Stimulated activated CD8-positive, alpha-beta memory T cell treated with anti-CD3 and anti-CD28 coated beads, Interleukin-15, amount 100 ng/mL, for 48 hours (primary cell): ENCODE measurements at regions not wholly inside any gene's neighbourhood (a gene's known extent, or its start where the extent isn't known, plus 50 kb on each side); places are given as distances from the start of the nearest gene placed in this dataset.
"Not testable (repeated sequence)": the region's sequence is repeated elsewhere in the genome, so short reads cannot be mapped to it uniquely, and the experiment has no call there.

Experiments
- DNase-seq, 2 donors: peaks; one replicate each; pipeline ENCODE4 v3.0.0-alpha.2; 2020; ENCODE audit warnings: low read depth in 2 of 2

- DNase-seq: not testable (repeated sequence)
Observed at GRCh38 chr9:42325561-42325960, 142.1 kb downstream of the SPATA31A6 start.

GRCh38 chr9:42326482-42326881 is 143.0 kb downstream of the SPATA31A6 start:
- DNase-seq: not testable (repeated sequence)

GRCh38 chr9:42335342-42335741 is 151.9 kb downstream of the SPATA31A6 start:
- not testable (repeated sequence) for DNase-seq

- DNase-seq: not testable (repeated sequence)
Observed at GRCh38 chr9:42335984-42336657, 152.7 kb downstream of the SPATA31A6 start.

- DNase-seq: not testable (repeated sequence)
Observed at GRCh38 chr9:42338275-42338674, 154.8 kb downstream of the SPATA31A6 start.

- DNase-seq: not testable (repeated sequence)
Observed at GRCh38 chr9:42339671-42340434, 156.4 kb downstream of the SPATA31A6 start.

- not testable (repeated sequence) for DNase-seq
Observed at GRCh38 chr9:42340435-42340723, 156.9 kb downstream of the SPATA31A6 start.

GRCh38 chr9:42341860-42342259 is 158.4 kb downstream of the SPATA31A6 start:
- not testable (repeated sequence) for DNase-seq

- not testable (repeated sequence) for DNase-seq
Observed at GRCh38 chr9:42342297-42342696, 158.8 kb downstream of the SPATA31A6 start.

GRCh38 chr9:42344508-42344907 is 161.0 kb downstream of the SPATA31A6 start:
- DNase-seq: not testable (repeated sequence)

GRCh38 chr9:42346916-42347315 is 163.5 kb downstream of the SPATA31A6 start:
- DNase-seq: not testable (repeated sequence)

- not testable (repeated sequence) for DNase-seq
Observed at GRCh38 chr9:42349181-42349580, 165.7 kb downstream of the SPATA31A6 start.

- DNase-seq: not testable (repeated sequence)
Observed at GRCh38 chr9:42350412-42350811, 167.0 kb downstream of the SPATA31A6 start.

GRCh38 chr9:42357604-42358373 is 174.3 kb downstream of the SPATA31A6 start:
- DNase-seq: not testable (repeated sequence)

- DNase-seq: not testable (repeated sequence)
Observed at GRCh38 chr9:42358626-42359247, 175.3 kb downstream of the SPATA31A6 start.

- DNase-seq: not testable (repeated sequence)
Observed at GRCh38 chr9:42364410-42365243, 181.2 kb downstream of the SPATA31A6 start.

GRCh38 chr9:42365244-42365945 is 181.9 kb downstream of the SPATA31A6 start:
- DNase-seq: not testable (repeated sequence)

GRCh38 chr9:42368279-42368881 is 184.9 kb downstream of the SPATA31A6 start:
- not testable (repeated sequence) for DNase-seq

GRCh38 chr9:42370172-42370571 is 186.7 kb downstream of the SPATA31A6 start:
- not testable (repeated sequence) for DNase-seq

GRCh38 chr9:42371417-42371816 is 188.0 kb downstream of the SPATA31A6 start:
- DNase-seq: not testable (repeated sequence)
